D341Med (cell line): ENCODE measurements at regions not wholly inside any gene's neighbourhood (a gene's known extent, or its start where the extent isn't known, plus 50 kb on each side); places are given as distances from the start of the nearest gene placed in this dataset.

Experiments
- DNase-seq: peaks from one replicate; pipeline ENCODE4 v3.0.0; 2012; ENCODE audit warnings: low spot score

DNA sequence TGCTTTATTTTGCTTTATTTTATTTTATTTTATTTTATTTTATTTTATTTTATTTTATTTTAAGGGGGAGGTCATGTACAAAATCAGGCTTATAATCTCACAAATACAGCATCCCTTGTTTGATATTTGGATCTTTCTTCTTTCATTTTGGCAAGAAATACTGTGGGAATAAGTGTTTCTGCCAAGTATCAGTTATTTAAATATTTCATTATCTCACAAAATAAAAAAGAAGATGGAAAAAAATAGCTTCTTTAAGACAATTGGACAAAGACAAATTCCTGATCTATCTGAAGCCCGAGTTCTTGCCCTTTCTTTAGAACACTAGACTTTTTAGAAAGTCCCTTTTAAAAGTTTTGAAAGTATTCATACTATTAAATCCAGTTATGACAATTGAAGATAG lies 560.5 kb upstream of the ZEB2 start:
- DNase-seq = no peak

- no peak for DNase-seq
Measured at GRCh38 chr2:145079641-145080040, 559.7 kb upstream of the ZEB2 start.

GRCh38 chr2:145078923-145079322 lies 559.0 kb upstream of the ZEB2 start:
- DNase-seq = no peak

DNA sequence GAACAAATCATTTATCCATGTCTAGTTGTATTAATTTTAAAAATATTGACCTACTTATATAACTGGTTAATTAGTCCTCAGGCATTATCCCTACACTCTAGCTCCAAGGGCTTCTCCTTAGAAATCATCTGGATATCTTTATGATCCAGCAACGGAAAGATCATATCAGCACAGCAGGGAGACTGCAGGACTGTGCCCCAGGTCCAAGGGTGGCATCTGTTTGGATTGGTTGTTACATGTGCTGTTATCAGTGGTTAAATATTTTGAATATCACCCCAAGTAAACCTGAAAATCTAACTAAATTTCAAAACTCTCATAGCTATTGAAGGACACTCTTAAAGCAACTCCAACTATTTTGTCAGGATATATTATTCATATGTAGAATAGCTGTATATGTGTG lies 556.2 kb upstream of the ZEB2 start:
- DNase-seq = no peak

DNA sequence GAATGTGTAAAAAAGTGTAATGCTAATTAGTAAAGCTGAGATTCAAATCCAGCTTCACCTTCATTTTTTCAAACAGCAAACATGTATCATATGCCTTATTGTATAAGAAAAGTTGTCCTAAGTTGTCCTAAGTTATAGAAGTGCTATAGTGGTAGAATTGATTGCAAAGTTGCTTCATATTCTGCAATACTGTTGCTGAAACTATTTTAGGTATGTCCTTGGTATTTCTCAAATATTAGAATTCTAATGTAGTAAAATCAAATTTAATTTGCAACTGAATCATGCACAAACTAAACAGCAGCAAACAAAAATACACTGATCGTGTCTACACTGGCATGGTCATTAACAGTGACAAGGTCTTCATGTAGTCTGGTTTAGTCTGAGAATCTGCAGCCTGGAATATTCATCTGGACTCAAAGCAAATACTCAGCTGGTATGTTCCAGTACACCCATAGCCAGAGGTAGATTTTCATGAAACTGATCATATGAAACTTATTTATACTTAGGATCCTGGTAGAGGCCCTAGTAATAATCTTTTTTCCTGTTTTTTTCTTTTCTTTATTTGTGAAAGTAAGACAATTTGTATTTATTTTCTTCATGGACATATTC lies 555.6 kb upstream of the ZEB2 start:
- DNase-seq = no peak

- no peak for DNase-seq
Measured at GRCh38 chr2:145070703-145071102, 550.8 kb upstream of the ZEB2 start.

- no peak for DNase-seq
Measured at GRCh38 chr2:145068509-145068908, 548.6 kb upstream of the ZEB2 start.

DNA sequence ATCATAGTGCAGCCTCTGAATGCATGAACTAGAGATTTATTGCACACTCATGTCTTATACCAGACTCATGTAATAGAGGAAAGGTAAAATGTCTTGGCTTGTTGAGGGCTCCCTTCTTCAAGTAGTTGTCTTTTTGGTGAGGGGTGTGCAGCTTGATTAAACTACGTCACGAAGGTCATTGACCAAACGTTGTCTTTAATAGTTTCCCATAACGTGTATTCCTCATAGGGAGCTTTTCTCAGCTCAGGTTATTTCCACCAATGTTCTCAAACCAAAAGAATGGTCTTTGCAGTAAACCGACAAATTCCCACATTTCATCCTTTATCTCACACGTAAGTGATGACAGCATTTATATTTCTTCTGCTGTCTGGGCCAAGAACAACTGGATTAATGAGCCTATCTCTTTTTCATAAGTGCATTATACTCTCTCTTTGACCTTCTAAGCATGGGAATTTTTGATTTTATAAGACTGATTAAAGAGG lies 547.7 kb upstream of the ZEB2 start:
- DNase-seq = no peak

DNA sequence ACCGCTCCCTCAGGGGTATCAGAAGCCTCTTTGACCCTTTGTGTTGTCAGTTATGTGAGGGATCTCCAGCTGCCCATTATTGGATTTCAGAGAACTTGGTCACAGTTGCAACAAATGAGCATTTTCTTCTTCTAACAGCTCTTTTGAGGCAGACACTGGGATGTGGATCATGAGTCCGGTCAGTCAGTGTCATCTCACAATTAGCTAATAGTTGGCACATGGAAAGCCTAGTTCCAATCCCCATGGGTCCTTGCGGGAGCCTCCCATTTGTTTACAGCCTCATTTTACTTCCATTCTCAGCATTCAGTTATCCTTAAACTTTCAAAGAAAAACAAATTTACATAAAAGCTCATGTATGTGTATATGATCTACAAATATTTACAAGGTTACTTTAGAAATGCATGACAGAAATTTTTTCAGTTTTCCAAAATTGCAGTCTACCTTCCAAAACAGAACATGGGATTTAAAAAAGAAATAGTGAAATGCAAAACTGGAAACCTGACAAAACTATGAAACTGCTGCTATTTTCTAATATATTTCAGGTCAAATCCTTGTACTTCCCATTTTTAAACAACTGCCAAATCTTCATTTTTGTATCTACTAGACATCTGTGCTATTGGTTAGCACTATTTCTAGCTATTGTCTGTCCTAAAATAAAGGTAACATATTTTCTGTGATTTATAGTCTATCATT lies 547.1 kb upstream of the ZEB2 start:
- DNase-seq = no peak

DNA sequence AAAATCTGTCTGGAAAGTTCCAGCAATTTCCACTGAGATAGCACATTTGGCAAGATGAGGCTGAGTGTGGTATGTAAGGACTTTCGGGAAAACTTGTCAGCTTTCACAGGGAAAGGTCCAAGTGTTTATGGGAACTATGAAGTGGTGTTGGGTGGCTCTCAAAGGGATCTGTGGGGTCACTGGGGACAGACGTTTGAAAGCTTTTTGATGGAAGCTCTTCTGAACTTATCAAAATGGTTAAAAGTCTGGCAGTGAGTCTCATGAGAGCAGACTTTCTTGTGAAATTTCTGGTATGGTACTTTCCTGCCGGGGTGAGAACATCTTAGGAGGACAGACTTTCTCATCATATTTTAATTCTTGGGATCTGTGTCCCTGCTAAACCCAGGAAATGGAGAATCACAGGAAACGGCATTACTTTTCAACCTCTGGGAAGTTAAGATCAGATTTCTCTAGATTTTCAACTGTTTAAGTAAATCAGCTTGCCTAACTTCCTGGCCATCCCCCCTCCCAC lies 546.3 kb upstream of the ZEB2 start:
- DNase-seq = no peak

DNA sequence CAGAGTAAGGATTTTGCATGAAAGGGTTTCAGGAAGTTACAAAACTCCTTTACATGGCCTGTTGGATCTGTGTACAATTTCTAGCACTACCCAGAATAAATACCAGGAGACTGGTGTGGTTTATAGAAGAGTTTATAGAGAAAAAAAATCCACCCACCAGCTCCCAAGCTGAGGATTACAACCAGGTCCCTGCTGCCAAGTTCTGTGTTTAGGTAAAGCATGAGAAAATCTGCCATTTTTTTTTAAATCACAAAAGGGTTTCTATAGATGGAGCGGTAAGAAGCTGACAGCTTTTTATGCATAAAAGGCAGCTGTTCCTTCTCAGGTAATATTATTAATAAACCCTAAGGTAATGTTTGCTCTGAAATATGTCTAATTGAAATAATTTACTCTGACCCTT lies 545.4 kb upstream of the ZEB2 start:
- DNase-seq = no peak

DNA sequence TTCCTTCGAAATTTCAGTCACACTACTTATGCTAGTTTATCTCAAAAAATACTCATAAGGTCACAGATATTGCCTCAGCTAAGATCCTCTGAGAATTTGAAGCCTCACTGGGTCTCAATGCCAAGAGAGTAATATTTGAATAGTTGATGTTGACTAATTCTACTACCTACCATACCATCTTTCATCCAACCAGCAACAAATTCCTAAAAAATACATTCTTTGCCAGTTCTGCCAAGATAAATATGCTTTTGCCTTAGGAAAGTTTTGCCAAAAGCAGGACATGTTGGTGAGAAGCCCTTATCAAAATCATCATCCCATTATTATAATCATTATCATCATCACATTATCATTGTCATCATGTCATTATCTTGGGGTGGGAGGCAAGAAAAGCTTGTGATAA lies 544.6 kb upstream of the ZEB2 start:
- no peak for DNase-seq

- DNase-seq = no peak
Measured at GRCh38 chr2:145060876-145061275, 541.0 kb upstream of the ZEB2 start.

- DNase-seq = no peak
Measured at GRCh38 chr2:145059914-145060313, 540.0 kb upstream of the ZEB2 start.

DNA sequence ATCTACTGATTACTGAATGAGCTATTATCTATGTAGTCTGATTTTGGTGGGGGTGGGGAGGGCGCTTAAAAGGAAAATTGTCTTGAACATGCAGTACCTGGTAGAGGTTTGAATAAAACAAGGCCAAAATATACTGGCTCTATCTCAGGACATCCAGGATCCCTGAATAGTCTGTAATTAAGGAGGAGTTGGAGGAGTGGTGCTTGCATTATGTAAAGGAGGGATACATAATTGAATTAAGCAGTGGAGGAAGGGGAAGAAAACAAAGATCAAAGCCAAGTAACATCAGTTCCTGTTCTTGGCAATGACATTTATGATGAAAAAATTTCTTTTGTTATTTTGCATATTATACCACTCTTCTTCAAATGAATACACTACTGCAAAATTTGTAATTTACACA lies 539.4 kb upstream of the ZEB2 start:
- DNase-seq = no peak

GRCh38 chr2:145058457-145058856 lies 538.5 kb upstream of the ZEB2 start:
- DNase-seq = no peak

GRCh38 chr2:145055651-145056050 lies 535.7 kb upstream of the ZEB2 start:
- no peak for DNase-seq

DNA sequence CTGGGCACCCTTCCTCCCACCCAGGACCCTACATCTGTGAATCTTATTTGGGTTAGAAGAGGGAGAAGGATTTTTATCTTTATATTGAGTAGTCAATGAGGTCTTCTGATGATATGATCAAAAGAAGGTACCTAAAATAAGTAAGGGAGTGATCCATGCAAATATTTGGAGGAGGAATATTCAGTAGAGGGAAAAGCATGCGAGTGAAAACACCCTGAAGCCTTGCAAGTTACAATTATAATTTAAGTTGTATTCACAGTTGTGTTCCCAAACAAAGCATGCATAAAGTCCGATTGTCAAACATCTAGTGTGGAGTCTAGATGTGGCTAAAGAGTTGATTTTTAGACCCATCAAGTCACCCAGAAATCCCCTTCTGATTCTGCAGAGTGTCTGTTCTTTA lies 530.2 kb upstream of the ZEB2 start:
- no peak for DNase-seq

- DNase-seq = no peak
Measured at GRCh38 chr2:145049475-145049874, 529.6 kb upstream of the ZEB2 start.

DNA sequence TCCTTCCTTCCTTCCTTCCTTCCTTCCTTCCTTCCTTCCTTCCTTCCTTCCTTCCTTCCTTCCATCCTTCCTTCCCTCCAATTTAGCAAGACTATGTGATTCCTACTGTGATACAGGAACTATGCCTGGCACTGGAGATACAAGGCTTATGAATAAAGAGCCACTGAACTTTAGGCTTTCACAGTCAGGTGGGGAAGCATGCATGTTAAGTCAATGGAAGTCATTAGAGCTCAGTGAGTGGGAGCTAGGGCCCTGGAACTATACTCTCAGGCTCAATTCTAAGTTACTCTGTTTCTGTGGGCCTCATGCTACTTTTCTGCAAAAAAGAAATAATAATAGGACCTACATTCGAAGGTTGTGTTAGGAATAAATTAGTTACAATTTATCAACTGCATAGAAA lies 527.6 kb upstream of the ZEB2 start:
- no peak for DNase-seq

DNA sequence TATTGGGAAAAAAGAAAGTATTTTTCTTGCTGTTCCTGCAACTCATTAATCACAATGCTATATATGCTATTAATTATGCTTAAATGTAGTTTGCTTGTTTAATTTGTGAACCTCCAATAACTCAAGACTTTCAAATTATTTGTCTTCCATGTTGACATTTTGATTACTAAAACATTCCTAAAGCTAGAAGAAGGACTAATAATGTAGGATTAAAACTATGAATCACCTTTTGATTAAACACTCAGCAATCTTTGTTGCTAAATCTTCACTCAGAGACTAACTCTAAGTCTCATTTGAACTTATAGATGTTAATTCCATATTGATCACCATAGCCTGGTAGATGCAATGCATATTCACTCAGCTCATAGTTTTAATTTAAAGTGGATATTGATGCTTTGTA lies 524.6 kb upstream of the ZEB2 start:
- no peak for DNase-seq

- no peak for DNase-seq
Measured at GRCh38 chr2:145043399-145043834, 523.5 kb upstream of the ZEB2 start.

GRCh38 chr2:145041706-145042105 lies 521.8 kb upstream of the ZEB2 start:
- no peak for DNase-seq

DNA sequence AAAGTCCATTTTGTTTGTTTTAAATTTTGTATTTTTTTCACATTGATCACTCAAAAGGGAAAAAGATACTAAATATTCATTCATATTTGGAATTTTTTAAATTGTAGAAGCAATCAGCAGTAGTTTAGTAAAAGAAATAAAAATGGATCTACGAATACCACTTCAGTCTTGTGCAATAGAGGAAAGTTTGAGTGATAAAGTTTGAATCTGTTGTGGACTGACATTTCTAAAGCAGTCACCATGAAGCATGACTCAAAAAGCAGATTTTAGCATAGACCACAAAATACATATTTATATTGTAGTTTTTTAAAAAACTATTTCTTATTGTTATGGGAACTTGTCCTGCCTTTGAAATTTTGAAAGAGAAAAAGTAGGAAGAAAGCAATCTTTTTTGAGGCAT lies 520.5 kb upstream of the ZEB2 start:
- DNase-seq = no peak
